Glomerular visceral epithelial cell (primary cell): ENCODE measurements at regions not wholly inside any gene's neighbourhood (a gene's known extent, or its start where the extent isn't known, plus 50 kb on each side); places are given as distances from the start of the nearest gene placed in this dataset.

Source experiments
- DNase-seq: peaks from one replicate; pipeline ENCODE4 v3.0.0-alpha.2; 2016; ENCODE audit errors: extremely low spot score

GRCh38 chr10:128808921-128809440 is 658.1 kb upstream of the MGMT start:
- no peak for DNase-seq

- DNase-seq, result no peak
These were observed 655.5 kb upstream of the MGMT start for GRCh38 chr10:128811511-128811910.

GRCh38 chr10:128812000-128812399 is 655.0 kb upstream of the MGMT start:
- no peak for DNase-seq

- no peak for DNase-seq
These were observed 653.5 kb upstream of the MGMT start for GRCh38 chr10:128813574-128813973.

- DNase-seq, result no peak
These were observed 653.0 kb upstream of the MGMT start for GRCh38 chr10:128814024-128814423.

GRCh38 chr10:128814782-128815181 is 652.3 kb upstream of the MGMT start:
- DNase-seq, result no peak

- no peak for DNase-seq
These were observed 650.3 kb upstream of the MGMT start for GRCh38 chr10:128816726-128817125.

- DNase-seq, result no peak
These were observed 649.4 kb upstream of the MGMT start for GRCh38 chr10:128817636-128818035.

- no peak for DNase-seq
These were observed 646.4 kb upstream of the MGMT start for GRCh38 chr10:128820663-128821062.

- DNase-seq, result no peak
These were observed 643.8 kb upstream of the MGMT start for GRCh38 chr10:128823201-128823600.

GRCh38 chr10:128825626-128826025 is 641.4 kb upstream of the MGMT start:
- no peak for DNase-seq

GRCh38 chr10:128833671-128834070 is 633.4 kb upstream of the MGMT start:
- DNase-seq, result no peak

- no peak for DNase-seq
These were observed 631.7 kb upstream of the MGMT start for GRCh38 chr10:128835361-128835760.

- DNase-seq, result no peak
These were observed 629.6 kb upstream of the MGMT start for GRCh38 chr10:128837478-128837877.

GRCh38 chr10:128839134-128839533 is 627.9 kb upstream of the MGMT start:
- no peak for DNase-seq

- DNase-seq, result no peak
These were observed 627.3 kb upstream of the MGMT start for GRCh38 chr10:128839701-128840100.

GRCh38 chr10:128843972-128844371 is 623.1 kb upstream of the MGMT start:
- DNase-seq, result no peak

GRCh38 chr10:128846927-128847326 is 620.1 kb upstream of the MGMT start:
- no peak for DNase-seq

GRCh38 chr10:128848810-128849209 is 618.2 kb upstream of the MGMT start:
- DNase-seq, result no peak

- no peak for DNase-seq
These were observed 616.4 kb upstream of the MGMT start for GRCh38 chr10:128850647-128851046.

GRCh38 chr10:128851281-128851680 is 615.8 kb upstream of the MGMT start:
- no peak for DNase-seq

- no peak for DNase-seq
These were observed 615.3 kb upstream of the MGMT start for GRCh38 chr10:128851726-128852125.

GRCh38 chr10:128852449-128852848 is 614.6 kb upstream of the MGMT start:
- no peak for DNase-seq

- DNase-seq, result no peak
These were observed 614.1 kb upstream of the MGMT start for GRCh38 chr10:128852902-128853301.

- no peak for DNase-seq
These were observed 613.5 kb upstream of the MGMT start for GRCh38 chr10:128853537-128853936.
